HG03095 (cell line): ENCODE measurements at regions not wholly inside any gene's neighbourhood (a gene's known extent, or its start where the extent isn't known, plus 50 kb on each side); places are given as distances from the start of the nearest gene placed in this dataset.
"Not testable (repeated sequence)": the region's sequence is repeated elsewhere in the genome, so short reads cannot be mapped to it uniquely, and the experiment has no call there.

Source experiments
- ATAC-seq: cut with Tn5 transposase; IDR thresholded peaks from one replicate; pipeline ENCODE4 v1.9.1; 2021; ENCODE audit warnings: moderate library complexity; ENCODE audit not compliant: unreplicated experiment

DNA sequence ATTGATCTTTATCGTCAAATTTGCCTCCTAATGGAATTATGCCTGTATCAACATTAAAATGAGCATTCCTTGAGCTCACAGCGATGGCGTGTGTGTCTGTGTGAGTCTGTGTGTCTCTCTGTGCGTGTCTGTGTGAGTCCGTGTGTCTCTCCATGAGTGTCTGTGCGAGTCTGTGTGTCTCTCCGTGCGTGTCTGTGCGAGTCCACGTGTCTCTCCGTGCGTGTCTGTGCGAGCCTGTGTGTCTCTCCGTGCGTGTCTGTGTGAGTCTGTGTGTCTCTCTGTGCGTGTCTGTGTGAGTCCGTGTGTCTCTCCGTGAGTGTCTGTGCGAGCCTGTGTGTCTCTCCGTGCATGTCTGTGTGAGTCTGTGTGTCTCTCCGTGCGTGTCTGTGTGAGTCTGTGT is 326.5 kb upstream of the B3GAT1 start:
- ATAC-seq = no peak

- no peak for ATAC-seq
Observed at GRCh38 chr11:134737563-134738510, 325.8 kb upstream of the B3GAT1 start.

DNA sequence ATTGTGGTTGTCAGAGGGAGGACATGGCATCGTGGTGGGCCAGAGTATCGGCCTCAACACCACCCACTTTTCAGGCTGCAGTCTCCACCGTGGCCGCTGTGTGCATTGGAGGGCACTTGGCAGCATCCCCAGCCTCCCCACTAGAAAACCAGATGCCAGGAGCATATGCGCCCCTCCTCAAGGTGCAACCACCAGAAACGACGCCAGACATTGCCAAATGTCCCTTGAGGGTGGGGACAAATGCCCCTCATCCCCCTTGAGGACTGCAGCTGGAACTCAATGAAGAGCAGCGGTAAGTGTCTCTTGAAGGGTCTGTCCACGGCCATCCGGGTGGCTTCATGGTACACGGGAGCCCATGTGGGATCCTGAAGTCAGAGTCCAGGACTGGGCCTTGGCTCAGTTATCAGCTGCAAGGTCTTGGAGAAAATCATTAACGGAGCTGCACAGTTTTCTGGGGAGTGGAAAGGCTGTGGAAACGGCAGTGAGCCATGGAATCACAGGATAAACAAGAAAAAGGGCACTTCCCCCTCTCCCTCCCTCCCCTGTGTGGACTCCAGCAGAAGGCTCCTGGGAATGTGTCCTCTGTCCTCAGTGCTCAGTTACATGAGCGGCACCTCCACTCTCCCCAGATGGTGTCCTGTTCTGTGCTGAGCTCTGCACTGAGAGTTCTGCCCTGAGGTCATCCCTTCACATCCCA is 324.4 kb upstream of the B3GAT1 start:
- ATAC-seq = no peak

GRCh38 chr11:134734894-134735293 is 322.9 kb upstream of the B3GAT1 start:
- no peak for ATAC-seq

DNA sequence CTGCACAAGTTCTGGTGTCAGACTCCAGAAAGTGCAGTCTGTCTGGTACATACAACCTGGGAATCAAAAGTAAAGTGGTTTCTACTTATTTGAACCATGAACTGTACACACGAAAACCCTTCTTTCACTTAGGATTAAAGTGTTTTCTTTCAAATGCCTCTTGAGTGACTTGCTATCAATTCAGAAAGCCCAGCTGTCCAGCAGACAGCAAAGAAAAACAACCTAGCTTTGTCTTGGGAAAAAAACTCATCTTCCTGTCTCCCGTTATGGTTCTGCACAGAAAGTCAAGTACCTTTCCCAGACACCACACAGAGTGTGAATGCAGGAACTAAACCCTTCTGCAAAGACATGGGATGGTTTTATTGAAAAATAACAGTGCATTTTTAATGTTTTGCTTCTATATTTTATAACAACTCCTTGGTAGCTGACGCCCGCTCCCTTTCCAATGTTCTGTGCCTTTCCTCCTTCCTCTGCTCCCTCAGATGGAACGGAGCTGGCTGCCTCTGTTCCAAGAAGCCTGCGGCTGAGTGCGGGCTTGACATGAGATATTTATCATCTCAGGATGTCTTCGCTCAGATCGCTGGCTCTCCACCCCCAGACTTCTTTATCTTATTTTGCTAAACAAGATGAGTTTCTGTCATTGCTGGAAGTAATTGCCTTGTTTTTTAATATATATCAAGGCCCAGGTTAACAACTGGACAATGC is 322.3 kb upstream of the B3GAT1 start:
- no peak for ATAC-seq

DNA sequence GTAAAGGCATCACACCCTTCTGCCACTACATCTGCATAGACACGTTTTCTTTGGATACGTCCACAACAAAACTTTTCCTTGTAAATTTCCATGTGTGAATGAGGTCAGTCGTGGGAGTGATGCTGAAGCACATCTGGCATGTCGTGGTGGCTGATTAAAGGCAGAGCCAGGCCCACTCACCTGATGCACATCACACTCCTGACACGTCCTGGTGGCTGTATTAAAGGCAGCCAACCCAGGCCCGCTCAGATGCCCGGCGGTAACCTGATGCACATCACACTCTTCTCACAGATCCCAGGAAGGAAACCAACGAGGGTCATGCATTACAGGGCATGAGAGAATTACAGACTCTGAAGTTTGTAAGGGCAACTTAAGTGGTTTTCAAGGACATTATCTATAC is 321.6 kb upstream of the B3GAT1 start:
- ATAC-seq = no peak

- no peak for ATAC-seq
Observed at GRCh38 chr11:134731213-134731961, 319.3 kb upstream of the B3GAT1 start.

DNA sequence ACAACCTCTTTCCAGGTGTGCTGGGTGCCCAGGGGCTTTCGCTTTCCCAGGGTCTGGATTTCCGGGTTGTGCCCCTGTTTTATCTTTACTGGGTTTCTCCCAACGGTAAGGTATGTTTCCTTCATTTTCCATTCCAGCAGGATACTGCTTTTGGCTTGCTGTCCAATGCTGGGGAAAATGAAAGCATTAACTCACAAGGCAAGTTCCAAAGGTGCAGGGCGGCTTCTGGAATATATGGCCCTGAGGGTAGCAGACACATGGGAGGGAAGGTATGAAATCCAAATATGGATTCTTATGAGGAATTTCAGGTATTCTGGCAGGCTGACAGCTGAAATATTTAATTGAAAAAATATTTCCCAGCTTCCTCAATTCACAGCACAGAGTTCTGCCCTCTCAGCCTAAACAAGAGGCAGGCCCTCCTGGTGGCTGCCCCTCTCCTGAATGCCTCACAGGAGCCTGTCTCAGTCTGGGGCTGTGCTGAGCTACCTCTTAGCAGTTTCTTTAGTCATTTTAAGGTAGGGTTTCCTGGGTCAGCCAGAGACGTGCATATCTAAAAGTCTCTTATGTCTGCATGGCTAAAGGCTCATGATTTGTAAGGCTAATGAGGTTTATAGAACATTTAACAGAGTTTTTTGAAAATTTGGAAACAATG is 318.6 kb upstream of the B3GAT1 start:
- no peak for ATAC-seq

- no peak for ATAC-seq
Observed at GRCh38 chr11:134730101-134730500, 318.1 kb upstream of the B3GAT1 start.

DNA sequence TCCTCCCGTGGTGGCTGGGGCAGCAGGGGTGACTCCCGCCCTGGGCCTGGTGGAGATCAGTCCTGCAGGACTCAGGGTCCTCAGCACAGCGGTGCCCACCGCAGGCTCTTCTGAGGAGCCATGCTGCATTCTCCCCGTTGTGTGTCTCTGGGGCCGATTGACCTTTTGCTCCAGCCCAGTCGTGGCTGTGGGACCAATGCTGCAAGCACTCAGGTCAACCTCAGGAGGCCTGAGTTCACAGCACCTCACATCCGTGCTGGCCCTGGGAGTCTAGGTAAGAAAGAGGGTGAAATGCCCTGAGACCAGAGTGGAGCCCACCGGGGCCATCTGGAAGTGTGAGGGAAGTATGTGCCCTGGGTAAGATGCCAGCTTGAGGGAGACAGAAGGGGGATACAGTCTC is 316.1 kb upstream of the B3GAT1 start:
- no peak for ATAC-seq

GRCh38 chr11:134727636-134728035 is 315.6 kb upstream of the B3GAT1 start:
- ATAC-seq = no peak

- no peak for ATAC-seq
Observed at GRCh38 chr11:134727204-134727603, 315.2 kb upstream of the B3GAT1 start.

- no peak for ATAC-seq
Observed at GRCh38 chr11:134725716-134726639, 313.9 kb upstream of the B3GAT1 start.

DNA sequence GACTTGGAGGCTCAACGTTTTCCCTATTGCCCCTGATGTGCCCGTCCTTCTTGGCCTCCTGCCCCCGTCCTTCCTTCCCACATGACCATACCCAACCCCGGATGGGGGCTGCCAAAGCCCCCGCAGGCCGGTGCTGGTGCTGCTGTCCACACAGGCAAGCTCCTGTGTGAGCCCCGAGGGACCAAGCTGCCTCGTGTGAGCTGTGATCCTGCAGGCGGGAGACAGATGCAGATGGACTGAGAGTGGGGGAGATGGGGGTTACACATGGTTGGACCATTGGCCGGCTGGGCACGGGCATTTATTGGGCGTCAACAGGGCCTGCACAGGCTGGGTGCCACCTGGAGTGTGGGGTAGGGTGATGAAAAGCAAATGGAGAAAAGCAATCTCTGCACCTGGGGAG is 313.2 kb upstream of the B3GAT1 start:
- no peak for ATAC-seq

- ATAC-seq = no peak
Observed at GRCh38 chr11:134724779-134725140, 312.7 kb upstream of the B3GAT1 start.

DNA sequence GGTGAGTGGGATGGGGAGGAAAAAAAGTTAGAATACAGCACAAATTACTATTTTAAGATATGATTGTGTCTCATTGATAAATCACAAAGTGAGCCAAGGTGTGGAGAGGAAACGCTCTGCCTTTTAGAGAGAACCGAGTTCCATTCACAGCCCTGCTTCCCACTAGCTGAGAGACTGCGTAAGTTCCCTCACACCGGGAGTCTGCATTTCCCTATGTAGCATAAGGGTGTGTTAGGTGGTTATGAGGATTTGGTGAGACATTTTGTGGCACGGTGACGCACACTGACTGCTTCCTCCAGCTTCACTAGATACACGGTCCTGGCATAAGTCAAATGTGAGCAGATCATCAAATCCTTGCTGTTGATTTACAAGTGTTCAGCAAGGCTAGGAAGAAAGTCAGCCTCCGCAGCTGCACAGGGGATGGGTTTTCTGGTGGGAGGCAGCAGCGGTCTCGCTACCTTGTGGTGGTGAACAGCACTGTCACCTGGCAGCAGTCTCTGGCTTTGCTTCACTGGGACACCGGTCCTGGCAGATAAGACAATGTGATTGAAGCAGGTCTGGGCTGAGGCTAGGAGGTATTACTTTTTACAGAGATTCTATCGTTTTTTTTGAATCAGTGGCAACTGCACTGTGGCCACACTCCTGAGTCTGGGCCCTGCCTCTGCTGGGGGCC is 312.2 kb upstream of the B3GAT1 start:
- no peak for ATAC-seq

DNA sequence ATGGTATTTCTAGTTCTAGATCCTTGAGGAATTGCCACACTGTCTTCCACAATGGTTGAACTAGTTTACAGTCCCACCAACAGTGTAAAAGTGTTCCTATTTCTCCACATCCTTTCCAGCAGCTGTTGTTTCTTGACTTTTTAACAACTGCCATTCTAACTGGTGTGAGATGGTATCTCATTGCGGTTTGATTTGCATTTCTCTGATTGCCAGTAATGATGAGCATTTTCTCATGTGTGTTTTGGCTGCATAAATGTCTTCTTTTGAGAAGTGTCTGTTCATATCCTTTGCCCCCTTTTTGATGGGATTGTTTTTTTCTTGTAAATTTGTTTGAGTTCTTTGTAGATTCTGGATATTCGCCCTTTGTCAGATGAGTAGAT is 308.6 kb upstream of the B3GAT1 start:
- not testable (repeated sequence) for ATAC-seq

DNA sequence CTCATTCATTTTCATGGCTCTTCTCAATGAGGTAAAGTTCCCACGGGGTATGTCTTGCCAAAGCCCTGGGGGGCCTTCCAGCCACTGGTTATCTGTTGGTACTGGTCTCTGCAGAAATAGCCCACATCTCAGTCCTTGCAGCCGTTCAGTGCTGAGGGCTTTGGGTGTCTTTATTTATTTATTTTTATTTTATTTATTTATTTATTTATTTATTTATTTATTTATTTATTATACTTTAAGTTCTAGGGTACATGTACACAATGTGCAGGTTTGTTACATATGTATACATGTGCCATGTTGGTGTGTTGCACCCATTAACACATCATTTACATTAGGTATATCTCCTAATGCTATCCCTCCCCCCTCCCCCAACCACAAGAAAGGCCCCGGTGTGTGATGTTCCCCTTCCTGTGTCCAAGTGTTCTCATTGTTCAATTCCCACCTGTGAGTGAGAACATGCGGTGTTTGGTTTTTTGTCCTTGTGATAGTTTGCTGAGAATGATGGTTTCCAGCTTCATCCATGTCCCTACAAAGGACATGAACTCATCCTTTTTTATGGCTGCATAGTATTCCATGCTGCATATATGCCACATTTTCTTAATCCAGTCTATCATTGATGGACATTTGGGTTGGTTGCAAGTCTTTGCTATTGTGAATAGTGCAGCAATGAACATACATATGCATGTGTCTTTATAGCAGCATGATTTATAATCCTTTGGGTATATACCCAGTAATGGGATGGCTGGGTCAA is 308.1 kb upstream of the B3GAT1 start:
- ATAC-seq = not testable (repeated sequence)
